ENCODE measurements at regions not wholly inside any gene's neighbourhood (a gene's known extent, or its start where the extent isn't known, plus 50 kb on each side); places are given as distances from the start of the nearest gene placed in this dataset.
"Not testable (repeated sequence)": the region's sequence is repeated elsewhere in the genome, so short reads cannot be mapped to it uniquely, and the experiment has no call there.

DNA sequence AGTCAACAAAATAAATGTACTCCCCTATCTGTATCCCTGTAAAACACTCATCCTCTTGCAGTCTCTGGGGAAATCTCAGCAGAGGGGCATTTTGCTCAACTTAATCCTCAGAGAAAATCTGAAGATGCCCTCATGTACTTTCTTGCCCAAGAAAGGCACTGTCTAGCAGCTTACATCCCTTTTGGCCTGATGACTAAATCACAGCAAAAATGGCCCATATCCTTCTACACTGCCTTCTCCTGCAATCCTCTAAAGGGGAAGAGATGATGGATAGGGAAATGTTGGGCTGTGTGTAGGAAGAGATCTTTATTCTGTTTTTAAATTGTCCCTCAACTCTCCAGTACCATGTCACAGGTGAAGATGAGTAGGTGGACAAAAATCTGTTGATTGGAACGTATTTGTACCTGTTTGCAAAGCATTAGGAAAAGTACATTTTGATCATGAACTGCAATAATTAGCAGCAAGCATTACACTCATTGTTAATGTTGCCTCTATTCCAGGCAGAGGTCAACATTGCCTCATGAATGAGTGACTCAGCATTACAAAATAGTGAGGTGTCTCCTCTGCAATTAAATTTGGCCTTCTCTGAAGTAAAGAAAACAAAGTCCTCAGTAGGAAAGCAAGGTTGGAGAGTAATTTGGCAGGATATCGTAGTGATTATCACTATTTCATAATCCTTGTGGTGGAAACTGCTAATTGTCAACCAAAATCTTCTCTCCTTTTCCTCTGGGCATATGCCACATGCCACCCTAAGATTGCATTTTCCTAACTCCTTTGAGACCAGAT, 172.4 kb upstream of the CAND1 start:
- H3K36me3 ChIP-seq = no peaks in the 10 kb centered on the region
- TF ChIP-seq, protein P1, sequence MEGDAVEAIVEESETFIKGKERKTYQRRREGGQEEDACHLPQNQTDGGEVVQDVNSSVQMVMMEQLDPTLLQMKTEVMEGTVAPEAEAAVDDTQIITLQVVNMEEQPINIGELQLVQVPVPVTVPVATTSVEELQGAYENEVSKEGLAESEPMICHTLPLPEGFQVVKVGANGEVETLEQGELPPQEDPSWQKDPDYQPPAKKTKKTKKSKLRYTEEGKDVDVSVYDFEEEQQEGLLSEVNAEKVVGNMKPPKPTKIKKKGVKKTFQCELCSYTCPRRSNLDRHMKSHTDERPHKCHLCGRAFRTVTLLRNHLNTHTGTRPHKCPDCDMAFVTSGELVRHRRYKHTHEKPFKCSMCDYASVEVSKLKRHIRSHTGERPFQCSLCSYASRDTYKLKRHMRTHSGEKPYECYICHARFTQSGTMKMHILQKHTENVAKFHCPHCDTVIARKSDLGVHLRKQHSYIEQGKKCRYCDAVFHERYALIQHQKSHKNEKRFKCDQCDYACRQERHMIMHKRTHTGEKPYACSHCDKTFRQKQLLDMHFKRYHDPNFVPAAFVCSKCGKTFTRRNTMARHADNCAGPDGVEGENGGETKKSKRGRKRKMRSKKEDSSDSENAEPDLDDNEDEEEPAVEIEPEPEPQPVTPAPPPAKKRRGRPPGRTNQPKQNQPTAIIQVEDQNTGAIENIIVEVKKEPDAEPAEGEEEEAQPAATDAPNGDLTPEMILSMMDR (IDR thresholded peaks at IDR 0.05) = no peak
- H3K9me3 ChIP-seq = no peaks in the 10 kb centered on the region
- DNase-seq = no peak
- intact Hi-C loops (cut with DNase I) = no loop called here
- H3K9ac ChIP-seq (ENCODE audit: low read depth in 2 of 2, low read length in 2 of 2) = no peak overlapping the region
- no peaks in the 10 kb centered on the region for H3K27me3 ChIP-seq
- no peak overlapping the region for H3K27ac ChIP-seq
- H3K4me1 ChIP-seq = no peaks in the 10 kb centered on the region
- H3K4me3 ChIP-seq = no peak overlapping the region

DNA sequence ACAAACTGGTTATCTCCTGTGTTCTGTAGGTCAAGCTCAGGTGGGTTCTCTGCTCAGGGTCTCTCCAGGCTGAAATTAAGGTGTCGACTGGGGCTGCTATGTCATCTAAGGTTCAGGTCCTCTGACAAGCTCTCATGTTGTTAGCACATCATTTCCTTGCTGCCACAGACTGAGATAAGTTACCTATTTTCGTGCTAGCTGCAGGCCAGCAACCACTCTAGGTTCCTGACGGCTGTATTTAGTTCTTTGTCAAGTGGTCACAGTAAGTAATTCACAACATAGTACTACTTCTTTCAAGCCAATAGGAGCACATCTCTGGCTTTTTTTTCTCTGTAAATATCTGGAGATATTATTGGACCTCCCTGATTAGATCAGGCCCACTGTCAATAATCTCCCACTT, 169.3 kb upstream of the CAND1 start:
- TF ChIP-seq, protein P1 (IDR thresholded peaks at IDR 0.05) = no peak
- Histone ChIP-seq H3K27me3 (no peaks in the 10 kb centered on the region), H3K27ac (no peak overlapping the region), H3K36me3 (no peaks in the 10 kb centered on the region), H3K9me3 (no peaks in the 10 kb centered on the region), H3K9ac (ENCODE audit: low read depth in 2 of 2, low read length in 2 of 2) (no peak overlapping the region), H3K4me3 (no peak overlapping the region), H3K4me1 (no peaks in the 10 kb centered on the region)
- intact Hi-C loops (cut with DNase I) = no loop called here
- DNase-seq = no peak

GRCh38 chr12:67103521-67103920, 165.6 kb upstream of the CAND1 start:
- no peak overlapping the region for H3K27ac ChIP-seq

GRCh38 chr12:67107235-67107634, 161.9 kb upstream of the CAND1 start:
- Histone ChIP-seq H3K27me3 (no peaks in the 10 kb centered on the region), H3K36me3 (no peaks in the 10 kb centered on the region), H3K9me3 (no peaks in the 10 kb centered on the region), H3K4me1 (no peaks in the 10 kb centered on the region), H3K4me3 (no peak overlapping the region), H3K27ac (no peak overlapping the region), H3K9ac (ENCODE audit: low read depth in 2 of 2, low read length in 2 of 2) (no peak overlapping the region)
- no peak for DNase-seq
- TF ChIP-seq, protein P1 (IDR thresholded peaks at IDR 0.05) = no peak
- intact Hi-C loops (cut with DNase I) = no loop called here

More at GRCh38 chr12:67103521-67103920, 165.6 kb upstream of the CAND1 start:
- Histone ChIP-seq H3K4me3 (no peak overlapping the region), H3K4me1 (no peaks in the 10 kb centered on the region), H3K36me3 (no peaks in the 10 kb centered on the region), H3K9me3 (no peaks in the 10 kb centered on the region), H3K9ac (ENCODE audit: low read depth in 2 of 2, low read length in 2 of 2) (no peak overlapping the region), H3K27me3 (no peaks in the 10 kb centered on the region)
- no peak for DNase-seq
- TF ChIP-seq, protein P1 (IDR thresholded peaks at IDR 0.05) = no peak
- intact Hi-C loops (cut with DNase I) = no loop called here

GRCh38 chr12:67107751-67108269, 161.3 kb upstream of the CAND1 start:
- H3K4me1 ChIP-seq = no peaks in the 10 kb centered on the region
- no peaks in the 10 kb centered on the region for H3K36me3 ChIP-seq
- no peak for DNase-seq
- H3K9me3 ChIP-seq = no peaks in the 10 kb centered on the region
- no peak overlapping the region for H3K27ac ChIP-seq
- H3K9ac ChIP-seq (ENCODE audit: low read depth in 2 of 2, low read length in 2 of 2) = no peak overlapping the region
- intact Hi-C loops (cut with DNase I) = no loop called here
- H3K27me3 ChIP-seq = no peaks in the 10 kb centered on the region
- TF ChIP-seq, protein P1 (IDR thresholded peaks at IDR 0.05) = no peak
- H3K4me3 ChIP-seq = no peak overlapping the region

DNA sequence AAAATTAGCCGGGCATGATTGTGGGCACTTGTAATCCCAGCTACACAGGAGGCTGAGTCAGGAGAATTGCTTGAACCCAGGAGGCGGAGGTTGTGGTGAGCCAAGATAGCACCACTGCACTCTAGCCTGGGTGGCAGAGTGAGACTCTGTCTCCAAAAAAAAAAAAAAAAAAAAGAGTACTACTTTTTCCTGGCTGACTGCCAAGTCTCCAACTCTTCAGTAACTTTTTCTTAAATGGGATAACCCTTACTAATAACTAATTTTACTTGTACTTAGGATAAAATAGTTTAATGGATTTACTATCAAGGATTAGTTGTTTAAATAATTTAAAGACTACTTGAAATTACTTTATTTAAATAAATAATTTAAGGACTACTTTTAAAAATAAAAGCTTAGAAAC, 158.8 kb upstream of the CAND1 start:
- DNase-seq; H3K4me3 ChIP-seq; H3K9me3 ChIP-seq; H3K27ac ChIP-seq; H3K36me3 ChIP-seq; H3K9ac ChIP-seq (ENCODE audit: low read depth in 2 of 2, low read length in 2 of 2); intact Hi-C loops (cut with DNase I); H3K27me3 ChIP-seq; H3K4me1 ChIP-seq: not testable (repeated sequence)
